Vagina (tissue), 2 donors: ENCODE measurements at regions not wholly inside any gene's neighbourhood (a gene's known extent, or its start where the extent isn't known, plus 50 kb on each side); places are given as distances from the start of the nearest gene placed in this dataset.
A peak's percentile ranks its signal among the peaks of the same experiment; 100 is the strongest.

Source experiments
- DNase-seq, 2 donors: peaks; one replicate each; pipeline ENCODE4 v3.0.0-alpha.2; 2017; ENCODE audit errors: extremely low spot score in 2 of 2
- H3K27ac ChIP-seq: fragments of 200-600 bp; sonication (generic); one replicate; pipeline ENCODE4 v1.5.1; 2019
- H3K27me3 ChIP-seq: fragments of 200-600 bp; sonication (generic); one replicate; pipeline ENCODE4 v1.5.1; 2019
- H3K36me3 ChIP-seq, 2 donors: fragments of 200-600 bp; sonication (generic); one replicate each; pipeline ENCODE4 v1.5.1; 2017 to 2019
- H3K4me1 ChIP-seq: fragments of 200-600 bp; sonication (generic); one replicate; pipeline ENCODE4 v1.5.1; 2019
- H3K4me3 ChIP-seq, 2 donors: fragments of 200-600 bp; sonication (generic); 1 replicate in 1 of 2; 2 replicates in 1 of 2; pipeline ENCODE4 v1.5.1; 2016 to 2019
- H3K9me3 ChIP-seq: fragments of 200-600 bp; sonication (generic); one replicate; pipeline ENCODE4 v1.5.1; 2019
- POLR2A ChIP-seq, 2 donors: fragments of 450-650 bp; IDR thresholded peaks; one replicate each; pipeline ENCODE4 v1.6.1; 2017; ENCODE audit warnings: antibody characterized with exemption in 2 of 2, mild to moderate bottlenecking in 2 of 2, moderate library complexity in 2 of 2
- POLR2AphosphoS5 ChIP-seq, 2 donors: sonication (generic); formaldehyde crosslinking; IDR thresholded peaks; one replicate each; pipeline ENCODE4 v1.9.0; 2017; ENCODE audit warnings: antibody characterized with exemption in 2 of 2, mild to moderate bottlenecking in 2 of 2, low read depth in 1 of 2; ENCODE audit not compliant: insufficient read depth in 1 of 2
- intact Hi-C: fragments of 100-400 bp; cut with DNase I; formaldehyde crosslinking; loops from one replicate; pipeline ENCODE4 v1.15.1; 2023
- TF ChIP-seq, protein P1 (sequence below), 3 experiments: fragments of 450-650 bp in 2 of 3; fragments of 200-600 bp in 1 of 3; sonication (generic) in 1 of 3; IDR thresholded peaks; one replicate each; pipeline ENCODE4 v1.5.1; 2017 to 2019; ENCODE audit warnings: antibody characterized with exemption in 3 of 3, mild to moderate bottlenecking in 2 of 3, moderate library complexity in 2 of 3

DNA sequence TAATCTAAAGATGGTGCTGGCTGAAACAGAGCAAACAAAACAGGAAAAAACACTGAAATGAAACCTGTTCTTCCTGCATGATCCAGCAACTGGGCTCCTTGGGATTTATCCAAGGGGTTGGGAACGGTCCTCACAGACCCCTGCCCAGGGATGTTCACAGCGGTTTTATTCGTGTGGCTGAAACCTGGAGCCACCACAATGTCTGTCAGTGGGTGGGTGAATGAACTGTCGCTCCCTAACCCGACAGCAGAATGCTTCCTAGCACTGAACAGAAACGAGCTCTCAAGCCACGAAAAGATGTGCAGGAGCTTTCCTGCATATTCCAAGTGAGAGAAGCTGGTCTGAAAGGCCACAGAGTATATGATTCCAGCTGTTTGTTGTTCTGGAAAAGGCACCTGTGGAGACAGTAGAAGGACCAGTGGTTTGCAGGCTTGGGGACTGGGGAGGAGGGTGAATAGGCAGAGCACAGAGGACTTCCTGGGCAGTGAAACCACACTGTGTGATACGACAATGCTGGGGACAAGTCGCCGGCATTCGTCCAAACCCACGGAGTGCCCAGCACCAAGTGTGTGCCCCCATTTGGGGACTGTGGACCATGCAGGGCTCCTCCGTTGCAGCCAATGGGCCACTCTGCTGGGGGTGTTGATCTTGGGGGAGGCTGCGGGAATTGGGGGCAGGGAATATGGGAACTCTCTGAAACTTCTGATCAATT lies 73.9 kb downstream of the TEX29 start:
- H3K4me3 ChIP-seq: no peak overlapping the region
- H3K36me3 ChIP-seq: no peaks in the 10 kb centered on the region
- no peaks in the 10 kb centered on the region for H3K27me3 ChIP-seq
- H3K27ac ChIP-seq: no peak overlapping the region
- intact Hi-C loops: no loop called here
- H3K9me3 ChIP-seq: no peaks in the 10 kb centered on the region
- TF ChIP-seq POLR2AphosphoS5 (IDR thresholded peaks at IDR 0.05; ENCODE audit: insufficient read depth in 1 of 2, low read depth in 1 of 2) (no peak), POLR2A (IDR thresholded peaks at IDR 0.05) (no peak)
- TF ChIP-seq, protein P1, sequence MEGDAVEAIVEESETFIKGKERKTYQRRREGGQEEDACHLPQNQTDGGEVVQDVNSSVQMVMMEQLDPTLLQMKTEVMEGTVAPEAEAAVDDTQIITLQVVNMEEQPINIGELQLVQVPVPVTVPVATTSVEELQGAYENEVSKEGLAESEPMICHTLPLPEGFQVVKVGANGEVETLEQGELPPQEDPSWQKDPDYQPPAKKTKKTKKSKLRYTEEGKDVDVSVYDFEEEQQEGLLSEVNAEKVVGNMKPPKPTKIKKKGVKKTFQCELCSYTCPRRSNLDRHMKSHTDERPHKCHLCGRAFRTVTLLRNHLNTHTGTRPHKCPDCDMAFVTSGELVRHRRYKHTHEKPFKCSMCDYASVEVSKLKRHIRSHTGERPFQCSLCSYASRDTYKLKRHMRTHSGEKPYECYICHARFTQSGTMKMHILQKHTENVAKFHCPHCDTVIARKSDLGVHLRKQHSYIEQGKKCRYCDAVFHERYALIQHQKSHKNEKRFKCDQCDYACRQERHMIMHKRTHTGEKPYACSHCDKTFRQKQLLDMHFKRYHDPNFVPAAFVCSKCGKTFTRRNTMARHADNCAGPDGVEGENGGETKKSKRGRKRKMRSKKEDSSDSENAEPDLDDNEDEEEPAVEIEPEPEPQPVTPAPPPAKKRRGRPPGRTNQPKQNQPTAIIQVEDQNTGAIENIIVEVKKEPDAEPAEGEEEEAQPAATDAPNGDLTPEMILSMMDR (IDR thresholded peaks at IDR 0.05): no peak
- peak; percentile 40 to 49 for DNase-seq
- no peaks in the 10 kb centered on the region for H3K4me1 ChIP-seq

DNA sequence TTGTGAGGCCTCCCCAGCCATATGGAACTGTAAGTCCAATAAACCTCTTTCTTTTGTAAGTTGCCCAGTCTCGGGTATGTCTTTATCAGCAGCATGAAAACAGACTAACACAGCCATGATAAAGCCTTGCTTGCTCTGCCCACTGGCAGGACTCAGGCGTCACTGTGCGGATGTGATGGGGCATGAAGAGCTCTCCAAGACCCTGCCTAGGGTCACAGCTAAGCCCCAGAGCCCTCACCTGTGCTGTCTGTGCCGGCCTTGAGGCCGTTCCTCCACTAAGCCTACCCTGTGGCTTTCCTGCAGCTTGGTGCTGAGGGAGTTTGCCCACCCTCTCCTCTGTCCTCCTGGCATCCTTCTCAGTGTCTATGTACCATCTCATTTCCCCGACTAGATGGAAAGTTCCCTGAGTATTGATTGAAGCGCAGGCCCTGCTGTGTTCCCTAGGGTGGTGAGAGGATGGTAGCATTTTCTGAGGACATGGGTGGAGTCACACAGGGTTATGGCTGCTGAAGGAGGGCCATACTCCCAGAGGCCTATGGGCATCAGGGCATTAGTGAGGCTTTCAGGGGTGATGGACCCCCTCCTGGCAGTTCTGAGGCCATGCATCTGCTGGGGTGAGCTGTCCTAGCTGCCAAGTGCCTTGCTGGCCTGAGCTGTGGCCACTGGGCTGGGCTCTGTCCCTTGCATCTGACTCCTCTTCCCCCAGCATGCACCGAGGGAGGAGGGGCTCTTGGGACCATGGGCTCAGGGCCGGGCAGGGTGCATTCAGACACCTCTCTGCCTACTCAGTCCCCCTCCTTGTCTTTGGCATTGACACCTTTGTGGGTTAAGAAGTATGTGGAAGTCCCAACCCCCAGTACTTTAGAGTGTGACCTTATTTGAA lies 75.3 kb downstream of the TEX29 start:
- intact Hi-C loops: no loop called here
- no peaks in the 10 kb centered on the region for H3K9me3 ChIP-seq
- DNase-seq: peak; percentile 74 to 94

DNA sequence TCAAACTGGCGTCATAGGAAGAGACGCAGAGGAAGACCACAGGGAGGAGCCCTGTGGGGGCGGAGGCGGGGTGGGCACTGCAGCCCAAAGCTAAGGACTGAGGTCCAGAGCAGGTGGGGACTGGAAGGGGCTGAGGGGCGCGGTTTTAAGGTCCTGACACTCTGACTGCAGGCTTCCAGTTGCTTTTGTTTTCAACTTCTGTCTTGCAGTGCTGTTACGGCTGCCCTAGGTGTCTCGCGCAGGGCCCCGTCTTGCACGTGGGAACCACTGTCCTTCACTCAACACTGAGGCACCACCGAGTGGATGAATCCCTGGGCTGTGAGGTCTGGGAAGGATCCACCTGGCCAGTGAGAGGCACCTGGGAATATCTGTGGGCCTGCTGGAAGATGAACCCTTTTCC lies 76.0 kb downstream of the TEX29 start:
- intact Hi-C loops: no loop called here
- Histone ChIP-seq H3K27me3 (no peaks in the 10 kb centered on the region), H3K36me3 (no peaks in the 10 kb centered on the region), H3K4me3 (no peak overlapping the region), H3K9me3 (no peaks in the 10 kb centered on the region), H3K27ac (no peak overlapping the region), H3K4me1 (no peaks in the 10 kb centered on the region)
- TF ChIP-seq, protein P1 (IDR thresholded peaks at IDR 0.05): no peak
- no peak for TF ChIP-seq POLR2AphosphoS5 (IDR thresholded peaks at IDR 0.05; ENCODE audit: insufficient read depth in 1 of 2, low read depth in 1 of 2)
- DNase-seq: peak; percentile 70 to 82

More for the DNA sequence above, 75.3 kb downstream of the TEX29 start:
- Histone ChIP-seq H3K36me3 (no peaks in the 10 kb centered on the region), H3K4me3 (no peak overlapping the region), H3K4me1 (no peaks in the 10 kb centered on the region), H3K27ac (no peak overlapping the region), H3K27me3 (no peaks in the 10 kb centered on the region)
- TF ChIP-seq, protein P1 (IDR thresholded peaks at IDR 0.05): no peak
- TF ChIP-seq POLR2AphosphoS5 (IDR thresholded peaks at IDR 0.05; ENCODE audit: insufficient read depth in 1 of 2, low read depth in 1 of 2) (no peak), POLR2A (IDR thresholded peaks at IDR 0.05) (no peak)

DNA sequence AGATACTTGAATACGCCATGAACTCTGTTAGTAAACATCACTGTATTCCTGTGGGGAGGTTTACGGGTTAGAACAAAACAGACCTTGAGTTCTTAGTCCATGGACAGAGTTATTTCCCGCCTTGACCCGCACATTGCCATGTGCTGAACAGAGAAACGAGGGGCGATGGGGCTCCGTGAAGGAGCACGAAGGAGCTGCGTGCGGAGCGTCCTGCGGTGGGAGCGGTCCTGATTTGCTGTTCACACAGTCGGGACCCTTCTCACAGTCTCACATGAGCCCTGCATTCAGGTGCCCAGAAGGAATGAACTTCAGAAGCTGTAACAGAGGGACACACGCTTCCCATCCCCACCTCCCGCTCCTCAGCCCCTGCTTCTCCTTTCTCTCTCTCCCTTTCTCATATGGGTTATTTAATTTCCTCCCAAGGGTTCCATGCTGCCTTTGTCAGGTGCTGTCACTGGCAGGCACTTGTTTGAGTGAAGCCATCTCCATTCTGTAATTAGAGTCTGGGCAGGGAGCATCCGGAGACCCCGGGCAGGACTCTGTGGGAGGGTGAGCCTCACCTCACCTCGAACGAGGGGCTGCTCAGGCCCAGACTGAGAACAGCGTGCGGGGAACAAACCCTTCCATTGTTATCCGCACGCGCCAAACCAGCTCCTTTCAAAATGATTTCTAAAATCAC lies 76.9 kb downstream of the TEX29 start:
- Histone ChIP-seq H3K27ac (no peak overlapping the region), H3K4me1 (no peaks in the 10 kb centered on the region), H3K36me3 (no peaks in the 10 kb centered on the region), H3K4me3 (no peak overlapping the region), H3K27me3 (no peaks in the 10 kb centered on the region), H3K9me3 (no peaks in the 10 kb centered on the region)
- DNase-seq: peak; percentile 58 to 84
- TF ChIP-seq, protein P1 (IDR thresholded peaks at IDR 0.05): no peak
- no peak for TF ChIP-seq POLR2AphosphoS5 (IDR thresholded peaks at IDR 0.05; ENCODE audit: insufficient read depth in 1 of 2, low read depth in 1 of 2)
- intact Hi-C loops: no loop called here
